ENCODE measurements at regions not wholly inside any gene's neighbourhood (a gene's known extent, or its start where the extent isn't known, plus 50 kb on each side); places are given as distances from the start of the nearest gene placed in this dataset.

- DNase-seq (ENCODE audit: low read depth, low spot score), result no peak
- Histone ChIP-seq H3K9me3 (replicated peaks; ENCODE audit: control insufficient read depth, insufficient read depth, low read length) (no peaks in the 10 kb centered on the region), H4K20me1 (ENCODE audit: control insufficient read depth, insufficient read depth) (no peaks in the 10 kb centered on the region), H3K27ac (ENCODE audit: control insufficient read depth, insufficient read depth) (no peak overlapping the region), H2AFZ (ENCODE audit: control insufficient read depth, low read depth, low read length) (no peak overlapping the region), H3K4me3 (no peak overlapping the region), H3K79me2 (ENCODE audit: control insufficient read depth, insufficient read depth, low read length) (no peaks in the 10 kb centered on the region), H3K36me3 (ENCODE audit: control insufficient read depth in 2 of 2, insufficient read depth in 2 of 2, low read length in 1 of 2) (no peaks in the 10 kb centered on the region), H3K27me3 (replicated peaks in 1 of 2; ENCODE audit: control insufficient read depth in 2 of 2, insufficient read depth in 2 of 2, low read length in 1 of 2) (no peaks in the 10 kb centered on the region), H3K9ac (ENCODE audit: control insufficient read depth, insufficient read depth, low read length) (no peak overlapping the region), H3K4me2 (ENCODE audit: control insufficient read depth, insufficient read depth) (no peak overlapping the region), H3K4me1 (ENCODE audit: control insufficient read depth, insufficient read depth, low read length) (no peaks in the 10 kb centered on the region)
- in situ Hi-C loops (cut with MboI) (no loop called here), intact Hi-C loops (cut with micrococcal nuclease; ENCODE audit: unreplicated experiment) (no loop called here)
- WGBS (ENCODE audit: insufficient coverage, insufficient replicate concordance, low lambda C conversion rate, missing lambda C conversion rate), result 45% methylated on average over 9 of the region's 9 CpGs
- ChIA-PET RAD21 (ENCODE audit: unreplicated experiment) (no interaction called here), SMC1A (ENCODE audit: uncharacterized antibody, unreplicated experiment) (no interaction called here), CTCF (no interaction called here), POLR2A (no interaction called here)
- TF ChIP-seq SMAD5 (IDR thresholded peaks at IDR 0.05; ENCODE audit: low read depth), result no peak
- no peak for TF ChIP-seq ESRRA (IDR thresholded peaks at IDR 0.05; ENCODE audit: low read length)
- no peak for TF ChIP-seq ATF3 (IDR thresholded peaks at IDR 0.05; ENCODE audit: borderline replicate concordance, extremely low read depth, low read depth, low read length)
- no peak for TF ChIP-seq ZNF274 (IDR thresholded peaks at IDR 0.05; ENCODE audit: insufficient read depth, insufficient read length)
- no peak for TF ChIP-seq IRF4 (IDR thresholded peaks at IDR 0.05; ENCODE audit: low read depth, low read length)
- no peak for TF ChIP-seq BACH1 (IDR thresholded peaks at IDR 0.05; ENCODE audit: borderline replicate concordance)
- no peak for TF ChIP-seq KLF5 (IDR thresholded peaks at IDR 0.05; ENCODE audit: partially characterized antibody)
- no peak for TF ChIP-seq CEBPB (IDR thresholded peaks at IDR 0.05; ENCODE audit: borderline replicate concordance in 1 of 2, low read depth in 2 of 2, low read length in 2 of 2)
- no TSS peak for BruUV-seq (replicated peaks)
- FAIRE-seq, result no peak
- no peak for ATAC-seq
Observed at GRCh38 chr19:30112171-30112570, 170.1 kb downstream of the URI1 start.

- intact Hi-C loops (cut with micrococcal nuclease; ENCODE audit: unreplicated experiment) (no loop called here), in situ Hi-C loops (cut with MboI) (no loop called here)
- Histone ChIP-seq H3K4me3 (no peak overlapping the region), H3K79me2 (ENCODE audit: control insufficient read depth, insufficient read depth, low read length) (no peaks in the 10 kb centered on the region), H3K9ac (ENCODE audit: control insufficient read depth, insufficient read depth, low read length) (no peak overlapping the region), H3K4me1 (ENCODE audit: control insufficient read depth, insufficient read depth, low read length) (no peaks in the 10 kb centered on the region), H3K4me2 (ENCODE audit: control insufficient read depth, insufficient read depth) (no peak overlapping the region), H3K27ac (ENCODE audit: control insufficient read depth, insufficient read depth) (no peak overlapping the region), H3K27me3 (replicated peaks in 1 of 2; ENCODE audit: control insufficient read depth in 2 of 2, insufficient read depth in 2 of 2, low read length in 1 of 2) (no peaks in the 10 kb centered on the region), H4K20me1 (ENCODE audit: control insufficient read depth, insufficient read depth) (no peaks in the 10 kb centered on the region), H2AFZ (ENCODE audit: control insufficient read depth, low read depth, low read length) (no peak overlapping the region), H3K9me3 (replicated peaks; ENCODE audit: control insufficient read depth, insufficient read depth, low read length) (no peaks in the 10 kb centered on the region), H3K36me3 (ENCODE audit: control insufficient read depth in 2 of 2, insufficient read depth in 2 of 2, low read length in 1 of 2) (no peaks in the 10 kb centered on the region)
- SMC1A ChIA-PET (ENCODE audit: uncharacterized antibody, unreplicated experiment), result no interaction called here
- POLR2A ChIA-PET, result no interaction called here
- 36% methylated on average over 8 of the region's 8 CpGs for whole genome bisulfite sequencing (ENCODE audit: insufficient coverage, insufficient replicate concordance, low lambda C conversion rate, missing lambda C conversion rate)
- TF ChIP-seq STAT1 (conservative IDR thresholded peaks at IDR 0.05) (no peak), HSF1 (IDR thresholded peaks at IDR 0.05; ENCODE audit: low read depth, low read length) (no peak)
- ATAC-seq (no peak), FAIRE-seq (no peak), DNase-seq (ENCODE audit: low read depth, low spot score) (no peak)
- RAD21 ChIA-PET (ENCODE audit: unreplicated experiment), result no interaction called here
- BruUV-seq (replicated peaks), result no TSS peak
- CTCF ChIA-PET, result no interaction called here
Observed at GRCh38 chr19:30112666-30113065, 170.6 kb downstream of the URI1 start.
